Activated CD8-positive, alpha-beta T cell treated with anti-CD3 and anti-CD28 coated beads for 36 hours (primary cell): ENCODE measurements at regions not wholly inside any gene's neighbourhood (a gene's known extent, or its start where the extent isn't known, plus 50 kb on each side); places are given as distances from the start of the nearest gene placed in this dataset.

Source experiments
- ATAC-seq: fragments of 200-7000 bp; cut with Tn5 transposase; one replicate; pipeline ENCODE4 v1.10.0; 2021; ENCODE audit warnings: mild to moderate bottlenecking, moderate library complexity
- CTCF ChIA-PET: fragments of 350-600 bp; sonication (Branson Sonifier 250); formaldehyde crosslinking; loops from one replicate; lab custom pipeline; 2021; ENCODE audit warnings: antibody characterized with exemption; lab: Charles Lee
- POLR2A ChIA-PET: fragments of 350-600 bp; sonication (Branson Sonifier 250); formaldehyde crosslinking; loops from one replicate; lab custom pipeline; 2021; ENCODE audit warnings: antibody characterized with exemption; lab: Charles Lee
- DNase-seq: peaks from one replicate; pipeline ENCODE4 v3.0.0-alpha.2; 2020
- H3K27ac Mint-ChIP-seq: one replicate; pipeline ENCODE4 v1.8.0; 2021; ENCODE audit warnings: mild to moderate bottlenecking, mixed read lengths
- H3K27me3 Mint-ChIP-seq: one replicate; pipeline ENCODE4 v1.8.0; 2021; ENCODE audit warnings: mixed read lengths
- H3K36me3 Mint-ChIP-seq: one replicate; pipeline ENCODE4 v1.8.0; 2021; ENCODE audit warnings: low read depth, mixed read lengths
- H3K4me1 Mint-ChIP-seq: one replicate; pipeline ENCODE4 v1.8.0; 2021; ENCODE audit warnings: low read depth, mixed read lengths
- H3K4me3 Mint-ChIP-seq: one replicate; pipeline ENCODE4 v1.8.0; 2021; ENCODE audit warnings: mild to moderate bottlenecking, moderate library complexity, mixed read lengths
- H3K9me3 Mint-ChIP-seq: one replicate; pipeline ENCODE4 v1.8.0; 2021; ENCODE audit warnings: mixed read lengths
- CTCF ChIP-seq: fragments of 200-600 bp; IDR thresholded peaks from one replicate; pipeline ENCODE4 v1.8.0; 2022; ENCODE audit warnings: antibody characterized with exemption, mild to moderate bottlenecking
- intact Hi-C: fragments of 100-400 bp; cut with micrococcal nuclease; formaldehyde crosslinking; loops from one replicate; pipeline ENCODE4 v1.10.0; 2022

DNA sequence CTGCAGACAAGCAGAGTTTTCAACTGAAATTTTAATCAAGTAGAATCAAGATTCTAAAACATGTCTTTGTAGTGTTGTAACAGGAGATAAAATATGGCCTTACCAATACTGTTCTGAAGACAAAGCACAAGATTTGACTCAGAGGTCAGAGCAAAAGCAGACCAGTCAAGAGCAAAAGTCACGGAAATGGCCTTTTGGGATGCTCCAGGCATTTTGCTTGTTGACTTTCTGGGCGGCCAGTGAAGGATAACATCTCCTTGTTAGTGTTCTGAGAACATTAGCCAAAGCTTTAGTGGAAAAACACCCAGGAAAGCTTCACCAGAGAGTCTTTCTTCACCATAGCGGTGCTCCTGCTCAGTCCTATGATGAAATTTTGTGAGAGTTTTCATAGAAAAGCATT is 590.6 kb downstream of the ARL4A start:
- ChIA-PET POLR2A (no interaction called here), CTCF (interaction anchor here (1.1 to 1.3 kb wide), 2 partner anchors 1179 to 1413 kb away, joined by 3 to 5 read pairs; no protein-coding TSS in a partner anchor)
- no peak for DNase-seq
- Mint-ChIP-seq H3K4me1 (no peaks in the 10 kb centered on the region), H3K4me3 (no peak overlapping the region), H3K27ac (no peak overlapping the region), H3K9me3 (no peaks in the 10 kb centered on the region), H3K27me3 (peaks cover 9% of the 10 kb centered on the region), H3K36me3 (no peaks in the 10 kb centered on the region)
- ATAC-seq: no peak
- TF ChIP-seq CTCF: no peak
- intact Hi-C loops: loop anchor here (5.0 kb wide), 1 partner anchor 1414 kb away; no protein-coding TSS in a partner anchor

DNA sequence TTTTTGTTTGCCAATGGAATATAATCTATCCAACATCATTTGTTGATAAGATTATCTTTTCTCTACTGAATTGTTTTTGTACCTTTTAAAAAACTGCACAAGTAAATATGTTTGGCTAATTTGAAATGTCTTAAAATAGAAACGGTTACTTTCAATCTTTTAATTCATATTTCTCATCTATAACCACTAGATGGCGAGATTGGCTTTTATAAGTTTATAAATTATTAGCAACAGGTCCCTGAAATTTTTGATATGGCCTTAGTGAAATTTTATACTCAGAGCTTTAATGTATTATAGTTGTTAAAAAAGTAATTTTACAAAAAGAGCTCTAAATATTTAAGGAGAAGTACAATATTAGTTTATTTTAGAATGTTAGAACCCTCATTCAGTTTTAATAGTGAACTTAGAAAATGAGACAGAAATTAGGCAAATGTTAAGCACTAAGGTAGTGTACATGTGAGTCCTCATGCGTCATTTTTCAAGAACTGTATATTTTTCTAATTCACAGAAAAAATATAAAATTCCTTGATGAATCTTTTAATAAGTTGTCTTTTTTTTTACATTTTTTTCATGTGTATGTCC is 592.5 kb downstream of the ARL4A start:
- POLR2A ChIA-PET: no interaction called here
- H3K36me3 Mint-ChIP-seq: no peaks in the 10 kb centered on the region
- H3K27me3 Mint-ChIP-seq: peaks cover 4% of the 10 kb centered on the region
- no peaks in the 10 kb centered on the region for H3K9me3 Mint-ChIP-seq
- H3K27ac Mint-ChIP-seq: no peak overlapping the region
- TF ChIP-seq CTCF: peak; percentile 63
- no peaks in the 10 kb centered on the region for H3K4me1 Mint-ChIP-seq
- ATAC-seq (no peak), DNase-seq (no peak)
- CTCF ChIA-PET: interaction anchor here (1.1 to 3.9 kb wide), 6 partner anchors 12 to 1412 kb away, joined by 3 to 19 read pairs (median 4); no protein-coding TSS in a partner anchor
- H3K4me3 Mint-ChIP-seq: no peak overlapping the region
- intact Hi-C loops: loop anchor here (5.0 to 10.0 kb wide), 2 partner anchors 1175 to 1412 kb away; no protein-coding TSS in a partner anchor

DNA sequence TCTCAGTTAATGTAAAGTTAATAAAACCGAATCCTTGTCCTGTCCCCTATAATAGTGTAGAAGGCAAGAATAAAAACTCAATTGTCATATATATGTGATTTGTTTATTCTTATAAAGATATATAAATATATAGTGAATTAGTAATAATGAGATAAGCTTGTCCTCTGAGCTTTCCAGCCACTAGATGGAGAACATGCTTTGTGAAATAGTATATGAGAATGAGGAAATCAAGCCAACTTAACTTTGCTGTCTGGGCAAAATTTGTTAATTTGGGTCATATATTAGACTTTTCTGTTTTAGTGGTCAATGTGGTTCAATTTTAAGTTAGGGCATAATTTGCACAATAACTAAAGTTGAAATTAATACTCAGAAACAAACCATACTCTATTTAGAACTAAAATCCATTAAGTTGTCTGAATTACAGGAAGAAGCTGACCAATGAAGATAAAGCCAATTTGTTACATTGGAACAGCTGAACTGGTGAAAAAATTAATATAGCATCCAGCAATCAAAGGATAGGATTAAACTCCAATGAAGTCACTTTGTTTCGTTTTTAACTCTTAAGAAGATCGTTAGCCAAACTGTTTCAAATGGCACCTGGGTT is 595.0 kb downstream of the ARL4A start:
- ATAC-seq (no peak), DNase-seq (no peak)
- no peaks in the 10 kb centered on the region for H3K36me3 Mint-ChIP-seq
- no peak overlapping the region for H3K27ac Mint-ChIP-seq
- H3K4me1 Mint-ChIP-seq: no peaks in the 10 kb centered on the region
- CTCF ChIA-PET: interaction anchor here (3.4 to 3.9 kb wide), 2 partner anchors 10 to 1409 kb away, joined by 16 to 19 read pairs; no protein-coding TSS in a partner anchor
- H3K27me3 Mint-ChIP-seq: peaks cover 3% of the 10 kb centered on the region
- H3K9me3 Mint-ChIP-seq: no peaks in the 10 kb centered on the region
- H3K4me3 Mint-ChIP-seq: no peak overlapping the region
- POLR2A ChIA-PET: no interaction called here
- TF ChIP-seq CTCF: no peak
- intact Hi-C loops: loop anchor here (10.0 kb wide), 1 partner anchor 1172 kb away; no protein-coding TSS in a partner anchor

DNA sequence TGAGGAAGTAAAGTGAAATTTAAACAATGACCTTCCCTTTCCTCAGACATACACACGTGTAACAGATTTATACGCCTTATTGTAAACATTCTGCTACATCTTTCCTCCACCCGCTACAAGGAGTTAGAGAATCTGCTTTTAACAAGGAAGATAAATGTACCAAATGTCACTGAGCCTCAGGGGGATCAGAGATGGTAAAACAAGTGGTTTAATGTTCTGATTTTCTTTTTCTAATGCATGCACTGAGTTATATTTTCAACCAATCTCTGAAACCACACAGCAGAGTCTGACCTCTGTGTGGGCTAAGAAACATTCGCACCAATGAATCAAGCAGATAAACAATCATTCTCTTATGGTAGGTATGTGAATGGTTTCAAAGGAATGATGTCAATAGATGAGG is 599.5 kb downstream of the ARL4A start:
- ChIA-PET POLR2A (no interaction called here), CTCF (no interaction called here)
- no peak for DNase-seq
- TF ChIP-seq CTCF: no peak
- Mint-ChIP-seq H3K27me3 (peaks cover 3% of the 10 kb centered on the region), H3K9me3 (no peaks in the 10 kb centered on the region), H3K4me1 (no peaks in the 10 kb centered on the region), H3K36me3 (no peaks in the 10 kb centered on the region), H3K4me3 (no peak overlapping the region), H3K27ac (no peak overlapping the region)
- no peak for ATAC-seq
- intact Hi-C loops: loop anchor here (10.0 kb wide), 1 partner anchor 1168 kb away; no protein-coding TSS in a partner anchor

- H3K4me3 Mint-ChIP-seq: no peak overlapping the region
- CTCF ChIA-PET: no interaction called here
- ATAC-seq (no peak), DNase-seq (no peak)
- H3K27ac Mint-ChIP-seq: no peak overlapping the region
- H3K27me3 Mint-ChIP-seq: peaks cover 3% of the 10 kb centered on the region
- H3K9me3 Mint-ChIP-seq: no peaks in the 10 kb centered on the region
- POLR2A ChIA-PET: no interaction called here
- no peaks in the 10 kb centered on the region for H3K4me1 Mint-ChIP-seq
- intact Hi-C loops: loop anchor here (10.0 kb wide), 1 partner anchor 1166 kb away; no protein-coding TSS in a partner anchor
- TF ChIP-seq CTCF: no peak
- H3K36me3 Mint-ChIP-seq: no peaks in the 10 kb centered on the region
Observed at GRCh38 chr7:13288516-13288915, 601.1 kb downstream of the ARL4A start.
